SK-N-SH treated with all-trans-retinoic acid at 6 μM for 48 hours (cell line): ENCODE measurements at regions not wholly inside any gene's neighbourhood (a gene's known extent, or its start where the extent isn't known, plus 50 kb on each side); places are given as distances from the start of the nearest gene placed in this dataset.
"Not testable (repeated sequence)": the region's sequence is repeated elsewhere in the genome, so short reads cannot be mapped to it uniquely, and the experiment has no call there.

Experiments used
- ATAC-seq: fragments of 200-7000 bp; cut with Tn5 transposase; 3 replicates; pipeline ENCODE4 v1.9.1; 2020; ENCODE audit warnings: mild to moderate bottlenecking, moderate library complexity
- ARNTL ChIP-seq: fragments of 450-650 bp; formaldehyde crosslinking; IDR thresholded peaks from 2 replicates; pipeline ENCODE4 v1.5.0; 2020; ENCODE audit warnings: low read depth, mild to moderate bottlenecking, moderate library complexity, borderline replicate concordance
- BACH2 ChIP-seq: fragments of 250-450 bp; sonication (Bioruptor Pico); IDR thresholded peaks from 2 replicates; pipeline ENCODE4 v1.9.0; 2021; ENCODE audit warnings: mild to moderate bottlenecking, borderline replicate concordance
- CSDC2 ChIP-seq: fragments of 250-450 bp; sonication (Bioruptor Pico); IDR thresholded peaks from 2 replicates; pipeline ENCODE4 v1.5.0; 2020; ENCODE audit warnings: mild to moderate bottlenecking, moderate library complexity
- ESRRG ChIP-seq: fragments of 250-450 bp; sonication (Bioruptor Pico); IDR thresholded peaks from 2 replicates; pipeline ENCODE4 v1.6.1; 2021; ENCODE audit warnings: mild to moderate bottlenecking
- GLIS3 ChIP-seq: fragments of 250-450 bp; sonication (Bioruptor Pico); IDR thresholded peaks from 2 replicates; pipeline ENCODE4 v1.5.0; 2020; ENCODE audit warnings: mild to moderate bottlenecking, moderate library complexity
- ISL1 ChIP-seq: fragments of 250-450 bp; sonication (Bioruptor Pico); IDR thresholded peaks from 2 replicates; pipeline ENCODE4 v2.1.2; 2022; ENCODE audit warnings: mild to moderate bottlenecking, moderate library complexity
- OSR1 ChIP-seq: fragments of 250-450 bp; sonication (Bioruptor Pico); IDR thresholded peaks from 2 replicates; pipeline ENCODE4 v1.8.0; 2022; ENCODE audit warnings: moderate library complexity, mild to moderate bottlenecking, inconsistent platforms
- PPARA ChIP-seq: fragments of 250-450 bp; sonication (Bioruptor Pico); IDR thresholded peaks from 2 replicates; pipeline ENCODE4 v1.5.0; 2020; ENCODE audit warnings: mild to moderate bottlenecking, borderline replicate concordance
- RARB ChIP-seq: fragments of 250-450 bp; sonication (Bioruptor Pico); IDR thresholded peaks from 2 replicates; pipeline ENCODE4 v1.8.0; 2021; ENCODE audit warnings: mild to moderate bottlenecking, moderate library complexity
- SNAI2 ChIP-seq: fragments of 250-450 bp; sonication (Bioruptor Pico); IDR thresholded peaks from 2 replicates; pipeline ENCODE4 v1.5.0; 2020; ENCODE audit warnings: mild to moderate bottlenecking, moderate library complexity
- TCF4 ChIP-seq: fragments of 250-450 bp; sonication (Bioruptor Pico); IDR thresholded peaks from 2 replicates; pipeline ENCODE4 v1.8.0; 2021; ENCODE audit warnings: mild to moderate bottlenecking, moderate library complexity, borderline replicate concordance
- TOX ChIP-seq: fragments of 250-450 bp; sonication (Bioruptor Pico); IDR thresholded peaks from 2 replicates; pipeline ENCODE4 v1.8.0; 2021; ENCODE audit warnings: mild to moderate bottlenecking, moderate library complexity, borderline replicate concordance
- ZFP3 ChIP-seq: fragments of 250-450 bp; sonication (Bioruptor Pico); IDR thresholded peaks from 2 replicates; pipeline ENCODE4 v1.5.0; 2020; ENCODE audit warnings: mild to moderate bottlenecking, moderate library complexity
- ZFP30 ChIP-seq: fragments of 450-650 bp; formaldehyde crosslinking; IDR thresholded peaks from 2 replicates; pipeline ENCODE4 v1.5.0; 2022; ENCODE audit warnings: mild to moderate bottlenecking, moderate library complexity
- ZNF565 ChIP-seq: fragments of 450-650 bp; formaldehyde crosslinking; conservative IDR thresholded peaks from 2 replicates; pipeline ENCODE4 v1.5.0; 2020; ENCODE audit warnings: low read depth, mild to moderate bottlenecking, moderate library complexity
- ZNF70 ChIP-seq: fragments of 450-650 bp; formaldehyde crosslinking; IDR thresholded peaks from 2 replicates; pipeline ENCODE4 v1.5.0; 2020; ENCODE audit warnings: mild to moderate bottlenecking, moderate library complexity
- ZNF8 ChIP-seq: fragments of 450-650 bp; formaldehyde crosslinking; IDR thresholded peaks from 2 replicates; pipeline ENCODE4 v1.5.0; 2020; ENCODE audit warnings: mild to moderate bottlenecking, moderate library complexity
- TF ChIP-seq, protein P1 (sequence below): fragments of 250-450 bp; sonication (Bioruptor Pico); IDR thresholded peaks from 2 replicates; pipeline ENCODE4 v1.5.1; 2020; ENCODE audit warnings: low read depth, mild to moderate bottlenecking, moderate library complexity
- TF ChIP-seq, protein P2 (sequence below): fragments of 250-450 bp; sonication (Bioruptor Pico); IDR thresholded peaks from 2 replicates; pipeline ENCODE4 v1.5.0; 2020; ENCODE audit warnings: mild to moderate bottlenecking, moderate library complexity
- TF ChIP-seq, protein P3 (sequence below): fragments of 250-450 bp; sonication (Bioruptor Pico); IDR thresholded peaks from 2 replicates; pipeline ENCODE4 v1.5.1; 2021; ENCODE audit warnings: mild to moderate bottlenecking, moderate library complexity
- TF ChIP-seq, protein P4 (sequence below): fragments of 250-450 bp; sonication (Bioruptor Pico); IDR thresholded peaks from 2 replicates; pipeline ENCODE4 v1.8.0; 2021; ENCODE audit warnings: low read depth, mild to moderate bottlenecking, moderate library complexity, borderline replicate concordance

DNA sequence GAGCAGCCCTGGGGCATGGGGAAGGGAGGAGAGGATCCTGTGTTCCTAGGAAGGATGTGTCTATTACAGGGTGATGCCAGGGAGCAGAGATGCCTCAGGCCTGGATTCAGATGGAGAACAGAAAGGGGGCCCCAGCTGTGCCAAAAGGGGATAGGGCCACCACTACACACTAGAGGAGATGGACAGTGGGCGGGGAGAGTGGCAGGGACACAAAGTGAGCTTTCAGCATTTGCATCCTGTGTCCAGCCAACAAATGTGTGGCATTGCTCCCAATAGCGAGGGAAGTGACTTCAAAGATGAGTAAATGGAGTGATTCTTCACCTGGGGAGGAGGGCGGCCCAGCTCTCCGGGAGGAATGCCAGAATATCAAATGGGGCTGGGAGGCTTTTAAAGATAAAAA, 64.9 kb upstream of the WAPL start:
- ATAC-seq, result no peak
- TF ChIP-seq ZNF565 (CRISPR knock-in tag), result no peak
- no peak for TF ChIP-seq BACH2 (CRISPR knock-in tag)
- no peak for TF ChIP-seq OSR1 (CRISPR knock-in tag)
- TF ChIP-seq ARNTL (CRISPR knock-in tag), result no peak
- no peak for TF ChIP-seq ZNF70
- TF ChIP-seq ISL1 (CRISPR knock-in tag), result no peak
- TF ChIP-seq GLIS3 (CRISPR knock-in tag), result no peak
- TF ChIP-seq SNAI2 (CRISPR knock-in tag), result no peak
- no peak for TF ChIP-seq PPARA (CRISPR knock-in tag)
- no peak for TF ChIP-seq RARB (CRISPR knock-in tag)
- TF ChIP-seq ZNF8 (CRISPR knock-in tag), result no peak
- no peak for TF ChIP-seq ZFP30 (CRISPR knock-in tag)
- TF ChIP-seq, protein P1, sequence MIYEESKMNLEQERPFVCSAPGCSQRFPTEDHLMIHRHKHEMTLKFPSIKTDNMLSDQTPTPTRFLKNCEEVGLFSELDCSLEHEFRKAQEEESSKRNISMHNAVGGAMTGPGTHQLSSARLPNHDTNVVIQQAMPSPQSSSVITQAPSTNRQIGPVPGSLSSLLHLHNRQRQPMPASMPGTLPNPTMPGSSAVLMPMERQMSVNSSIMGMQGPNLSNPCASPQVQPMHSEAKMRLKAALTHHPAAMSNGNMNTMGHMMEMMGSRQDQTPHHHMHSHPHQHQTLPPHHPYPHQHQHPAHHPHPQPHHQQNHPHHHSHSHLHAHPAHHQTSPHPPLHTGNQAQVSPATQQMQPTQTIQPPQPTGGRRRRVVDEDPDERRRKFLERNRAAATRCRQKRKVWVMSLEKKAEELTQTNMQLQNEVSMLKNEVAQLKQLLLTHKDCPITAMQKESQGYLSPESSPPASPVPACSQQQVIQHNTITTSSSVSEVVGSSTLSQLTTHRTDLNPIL (CRISPR knock-in tag), result no peak

DNA sequence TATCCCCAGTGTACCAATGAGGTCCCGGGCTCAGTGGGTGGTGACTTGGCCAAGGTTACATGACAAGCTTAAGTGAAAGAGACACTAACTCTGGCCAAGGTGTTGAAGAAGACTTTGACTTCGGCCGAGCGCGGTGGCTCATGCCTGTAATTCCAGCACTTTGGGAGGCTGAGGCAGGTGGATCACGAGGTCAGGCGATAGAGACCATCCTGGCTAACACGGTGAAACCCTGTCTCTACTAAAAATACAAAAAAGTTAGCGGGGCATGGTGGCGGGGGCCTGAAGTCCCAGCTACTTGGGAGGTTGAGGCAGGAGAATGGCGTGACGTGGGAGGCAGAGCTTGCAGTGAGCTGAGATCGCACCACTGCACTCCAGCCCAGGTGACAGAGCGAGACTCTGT, 65.6 kb upstream of the OPN4 start:
- ATAC-seq, result not testable (repeated sequence)

DNA sequence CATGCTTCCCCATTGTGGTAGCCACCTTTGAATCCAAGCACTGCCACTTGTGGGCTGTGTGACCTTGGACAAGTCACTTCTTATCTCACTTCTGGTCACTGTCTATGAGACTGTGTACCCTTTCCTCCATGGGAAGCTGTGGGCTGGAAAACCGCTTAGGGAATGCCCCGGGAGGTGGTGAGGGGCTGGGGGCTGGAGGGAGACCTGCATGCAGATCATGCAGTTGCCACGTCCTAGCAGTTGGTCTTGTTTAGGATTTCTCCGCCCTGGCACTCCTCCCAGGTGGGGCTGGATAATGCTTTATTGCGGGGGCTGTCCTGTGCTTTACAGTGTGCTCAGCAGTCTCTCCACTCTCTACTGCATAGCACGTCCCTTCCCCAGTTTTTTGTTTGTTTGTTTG, 62.9 kb upstream of the OPN4 start:
- ATAC-seq, result no peak
- no peak for TF ChIP-seq ZFP3 (CRISPR knock-in tag)
- no peak for TF ChIP-seq TCF4 (CRISPR knock-in tag)
- TF ChIP-seq CSDC2 (CRISPR knock-in tag), result no peak
- no peak for TF ChIP-seq GLIS3 (CRISPR knock-in tag)
- TF ChIP-seq ZNF70, result no peak
- no peak for TF ChIP-seq BACH2 (CRISPR knock-in tag)
- TF ChIP-seq RARB (CRISPR knock-in tag), result no peak
- TF ChIP-seq ZNF8 (CRISPR knock-in tag), result no peak
- TF ChIP-seq ESRRG (CRISPR knock-in tag), result no peak
- TF ChIP-seq ZNF565 (CRISPR knock-in tag), result no peak

DNA sequence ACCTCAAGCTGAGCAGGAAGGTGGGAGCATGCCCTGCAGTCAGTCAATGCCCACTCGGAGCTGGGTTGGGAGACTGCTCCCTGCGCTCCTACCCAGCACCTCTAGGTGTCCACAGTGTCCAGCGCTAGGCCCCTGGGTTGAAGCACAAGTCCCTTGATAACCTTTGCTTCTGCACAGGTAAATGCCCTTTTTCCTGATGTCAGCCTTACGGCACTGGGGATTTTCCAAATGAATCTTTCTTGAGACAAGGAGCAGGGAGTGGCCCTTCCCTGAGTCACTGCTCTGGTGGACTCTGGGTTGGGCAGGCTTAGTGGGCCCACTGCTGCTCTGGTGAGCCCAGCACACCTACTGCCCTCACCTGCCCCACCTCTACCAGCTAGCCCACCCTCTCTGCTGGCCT, 61.9 kb upstream of the OPN4 start:
- TF ChIP-seq OSR1 (CRISPR knock-in tag), result no peak
- TF ChIP-seq, protein P2, sequence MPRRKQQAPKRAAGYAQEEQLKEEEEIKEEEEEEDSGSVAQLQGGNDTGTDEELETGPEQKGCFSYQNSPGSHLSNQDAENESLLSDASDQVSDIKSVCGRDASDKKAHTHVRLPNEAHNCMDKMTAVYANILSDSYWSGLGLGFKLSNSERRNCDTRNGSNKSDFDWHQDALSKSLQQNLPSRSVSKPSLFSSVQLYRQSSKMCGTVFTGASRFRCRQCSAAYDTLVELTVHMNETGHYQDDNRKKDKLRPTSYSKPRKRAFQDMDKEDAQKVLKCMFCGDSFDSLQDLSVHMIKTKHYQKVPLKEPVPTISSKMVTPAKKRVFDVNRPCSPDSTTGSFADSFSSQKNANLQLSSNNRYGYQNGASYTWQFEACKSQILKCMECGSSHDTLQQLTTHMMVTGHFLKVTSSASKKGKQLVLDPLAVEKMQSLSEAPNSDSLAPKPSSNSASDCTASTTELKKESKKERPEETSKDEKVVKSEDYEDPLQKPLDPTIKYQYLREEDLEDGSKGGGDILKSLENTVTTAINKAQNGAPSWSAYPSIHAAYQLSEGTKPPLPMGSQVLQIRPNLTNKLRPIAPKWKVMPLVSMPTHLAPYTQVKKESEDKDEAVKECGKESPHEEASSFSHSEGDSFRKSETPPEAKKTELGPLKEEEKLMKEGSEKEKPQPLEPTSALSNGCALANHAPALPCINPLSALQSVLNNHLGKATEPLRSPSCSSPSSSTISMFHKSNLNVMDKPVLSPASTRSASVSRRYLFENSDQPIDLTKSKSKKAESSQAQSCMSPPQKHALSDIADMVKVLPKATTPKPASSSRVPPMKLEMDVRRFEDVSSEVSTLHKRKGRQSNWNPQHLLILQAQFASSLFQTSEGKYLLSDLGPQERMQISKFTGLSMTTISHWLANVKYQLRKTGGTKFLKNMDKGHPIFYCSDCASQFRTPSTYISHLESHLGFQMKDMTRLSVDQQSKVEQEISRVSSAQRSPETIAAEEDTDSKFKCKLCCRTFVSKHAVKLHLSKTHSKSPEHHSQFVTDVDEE (CRISPR knock-in tag), result no peak
- peak; percentile 77 for ATAC-seq

DNA sequence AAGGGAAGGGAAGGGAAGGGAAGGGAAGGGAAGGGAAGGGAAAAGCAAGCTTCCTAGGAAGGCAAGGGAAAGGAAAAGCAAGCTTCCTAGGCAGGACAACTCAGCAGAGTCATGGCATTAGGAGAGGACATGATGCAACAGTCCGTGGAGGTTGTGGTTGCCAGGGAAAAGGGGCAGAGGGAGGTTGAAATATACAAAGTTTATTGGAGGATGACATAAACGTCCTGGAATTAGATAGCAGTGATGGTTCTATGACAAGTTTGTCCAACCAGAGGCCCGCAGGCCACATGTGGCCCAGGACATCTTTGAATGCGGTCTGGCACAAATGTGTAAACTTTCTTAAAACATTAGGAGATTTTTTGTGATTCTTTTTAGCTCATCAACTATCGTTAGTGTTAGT, 59.8 kb upstream of the OPN4 start:
- TF ChIP-seq ESRRG (CRISPR knock-in tag), result no peak
- no peak for TF ChIP-seq GLIS3 (CRISPR knock-in tag)
- TF ChIP-seq, protein P1 (CRISPR knock-in tag), result no peak
- no peak for TF ChIP-seq CSDC2 (CRISPR knock-in tag)
- TF ChIP-seq, protein P3, sequence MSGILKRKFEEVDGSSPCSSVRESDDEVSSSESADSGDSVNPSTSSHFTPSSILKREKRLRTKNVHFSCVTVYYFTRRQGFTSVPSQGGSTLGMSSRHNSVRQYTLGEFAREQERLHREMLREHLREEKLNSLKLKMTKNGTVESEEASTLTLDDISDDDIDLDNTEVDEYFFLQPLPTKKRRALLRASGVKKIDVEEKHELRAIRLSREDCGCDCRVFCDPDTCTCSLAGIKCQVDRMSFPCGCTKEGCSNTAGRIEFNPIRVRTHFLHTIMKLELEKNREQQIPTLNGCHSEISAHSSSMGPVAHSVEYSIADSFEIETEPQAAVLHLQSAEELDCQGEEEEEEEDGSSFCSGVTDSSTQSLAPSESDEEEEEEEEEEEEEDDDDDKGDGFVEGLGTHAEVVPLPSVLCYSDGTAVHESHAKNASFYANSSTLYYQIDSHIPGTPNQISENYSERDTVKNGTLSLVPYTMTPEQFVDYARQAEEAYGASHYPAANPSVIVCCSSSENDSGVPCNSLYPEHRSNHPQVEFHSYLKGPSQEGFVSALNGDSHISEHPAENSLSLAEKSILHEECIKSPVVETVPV (CRISPR knock-in tag), result no peak
- TF ChIP-seq BACH2 (CRISPR knock-in tag), result no peak
- TF ChIP-seq, protein P4, sequence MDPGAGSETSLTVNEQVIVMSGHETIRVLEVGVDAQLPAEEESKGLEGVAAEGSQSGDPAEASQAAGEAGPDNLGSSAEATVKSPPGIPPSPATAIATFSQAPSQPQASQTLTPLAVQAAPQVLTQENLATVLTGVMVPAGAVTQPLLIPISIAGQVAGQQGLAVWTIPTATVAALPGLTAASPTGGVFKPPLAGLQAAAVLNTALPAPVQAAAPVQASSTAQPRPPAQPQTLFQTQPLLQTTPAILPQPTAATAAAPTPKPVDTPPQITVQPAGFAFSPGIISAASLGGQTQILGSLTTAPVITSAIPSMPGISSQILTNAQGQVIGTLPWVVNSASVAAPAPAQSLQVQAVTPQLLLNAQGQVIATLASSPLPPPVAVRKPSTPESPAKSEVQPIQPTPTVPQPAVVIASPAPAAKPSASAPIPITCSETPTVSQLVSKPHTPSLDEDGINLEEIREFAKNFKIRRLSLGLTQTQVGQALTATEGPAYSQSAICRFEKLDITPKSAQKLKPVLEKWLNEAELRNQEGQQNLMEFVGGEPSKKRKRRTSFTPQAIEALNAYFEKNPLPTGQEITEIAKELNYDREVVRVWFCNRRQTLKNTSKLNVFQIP, result no peak
- TF ChIP-seq TOX (CRISPR knock-in tag), result no peak
- TF ChIP-seq OSR1 (CRISPR knock-in tag), result no peak
- TF ChIP-seq ZFP3 (CRISPR knock-in tag), result no peak
- no peak for TF ChIP-seq ZFP30 (CRISPR knock-in tag)
- no peak for TF ChIP-seq ZNF565 (CRISPR knock-in tag)

More for the DNA sequence above, 59.8 kb upstream of the OPN4 start:
- no peak for ATAC-seq
